HG02943 (cell line): ENCODE measurements at regions not wholly inside any gene's neighbourhood (a gene's known extent, or its start where the extent isn't known, plus 50 kb on each side); places are given as distances from the start of the nearest gene placed in this dataset.

Experiments used
- ATAC-seq: cut with Tn5 transposase; IDR thresholded peaks from one replicate; pipeline ENCODE4 v1.9.1; 2021; ENCODE audit warnings: mild to moderate bottlenecking, low read depth, moderate library complexity; ENCODE audit not compliant: unreplicated experiment

DNA sequence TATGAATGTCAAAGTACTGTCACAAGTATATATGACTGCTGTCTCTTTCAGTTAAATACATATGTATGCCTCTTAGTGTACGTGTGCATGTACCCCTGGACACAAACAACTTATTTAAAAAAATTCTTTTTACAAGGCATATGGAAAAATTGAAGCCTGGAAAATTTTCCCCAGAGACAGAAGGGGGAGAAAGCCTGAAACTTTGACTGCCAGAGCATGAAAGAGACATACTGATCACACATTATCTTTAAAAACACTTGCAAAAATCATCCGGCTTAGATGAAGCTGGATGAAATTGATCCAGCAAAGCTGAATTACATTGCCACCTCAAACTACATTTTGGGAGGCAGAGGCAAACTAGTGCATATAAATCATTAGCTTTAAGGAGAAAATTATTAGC lies 88.0 kb upstream of the NFIB start:
- no peak for ATAC-seq

DNA sequence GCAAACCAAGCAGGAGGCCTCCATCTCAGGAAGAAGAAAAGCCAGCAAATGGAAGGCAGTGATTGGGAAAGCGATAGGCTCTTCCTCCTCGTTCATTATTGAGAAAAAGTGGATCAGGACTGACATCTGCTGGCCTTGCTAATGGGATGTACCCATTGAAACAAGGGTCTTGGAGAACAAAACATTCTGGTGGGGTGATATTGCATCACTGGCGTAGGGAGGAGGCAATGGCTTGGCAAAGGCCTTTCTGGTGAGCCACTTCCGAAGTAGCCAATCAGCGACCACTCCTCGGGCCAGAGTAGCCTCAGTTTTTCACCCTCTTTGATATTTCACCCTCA lies 86.7 kb upstream of the NFIB start:
- no peak for ATAC-seq

DNA sequence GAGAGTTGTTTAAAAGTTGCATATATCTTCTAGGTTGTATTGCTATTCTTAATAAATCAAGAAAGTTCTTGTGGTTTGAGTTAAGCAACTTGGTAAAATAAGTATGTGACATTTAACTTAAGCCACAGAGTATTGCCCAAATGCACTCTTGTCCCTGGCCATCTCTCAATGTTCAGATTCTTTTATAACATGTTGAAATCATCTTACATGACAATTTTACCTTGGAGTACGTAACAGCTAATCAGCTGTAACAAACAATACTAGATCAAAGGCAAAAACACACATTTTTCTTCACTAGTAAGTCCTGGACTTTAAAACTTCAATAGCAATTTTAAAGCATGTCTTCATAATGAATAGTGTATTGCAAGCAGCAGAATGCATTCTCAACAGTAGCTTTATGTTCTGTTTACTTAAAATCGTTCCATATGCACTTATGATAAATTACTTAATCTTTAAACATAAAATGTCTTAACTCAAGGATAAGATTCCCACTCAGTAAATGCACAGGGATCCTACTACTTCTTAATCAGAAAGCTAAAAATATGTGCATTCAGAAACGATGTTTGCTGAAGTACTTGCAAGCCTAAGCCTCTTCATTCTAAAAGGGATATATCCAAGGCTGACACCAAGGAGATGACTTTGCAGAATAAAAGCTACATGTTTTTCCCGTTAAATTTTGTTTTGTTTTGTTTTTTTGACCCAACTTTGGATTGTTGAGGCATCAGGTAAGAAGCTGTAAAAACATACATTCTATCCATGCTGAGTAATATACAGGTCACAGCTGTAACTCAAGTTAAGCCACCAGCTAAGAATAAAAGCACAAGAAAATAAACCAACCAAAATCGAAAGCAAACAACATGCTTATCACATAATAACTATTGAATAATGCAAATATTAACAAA lies 86.1 kb upstream of the NFIB start:
- ATAC-seq, result no peak

DNA sequence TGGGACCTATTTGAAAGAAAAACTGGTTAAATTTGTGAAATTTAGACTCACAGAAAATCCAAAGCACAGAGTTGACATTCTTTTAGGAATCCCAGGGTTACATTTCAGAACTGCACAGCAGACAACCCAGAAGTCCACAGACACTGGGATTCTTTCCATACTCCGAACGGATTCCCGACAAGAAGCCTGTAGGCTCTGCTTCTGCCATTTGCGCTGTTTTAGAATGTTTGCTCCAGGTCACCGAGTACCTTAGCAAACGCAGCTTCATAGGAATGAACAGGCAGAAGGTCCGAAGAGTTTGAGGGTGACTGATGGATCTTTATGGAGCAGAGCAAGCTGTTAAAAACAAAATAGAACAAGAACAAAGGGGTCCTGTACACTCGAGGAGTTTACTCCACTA lies 84.5 kb upstream of the NFIB start:
- ATAC-seq, result no peak

- no peak for ATAC-seq
Measured at GRCh38 chr9:14396171-14396570, 82.2 kb upstream of the NFIB start.

- ATAC-seq, result no peak
Measured at GRCh38 chr9:14395317-14396082, 81.6 kb upstream of the NFIB start.

GRCh38 chr9:14393418-14393817 lies 79.5 kb upstream of the NFIB start:
- no peak for ATAC-seq

DNA sequence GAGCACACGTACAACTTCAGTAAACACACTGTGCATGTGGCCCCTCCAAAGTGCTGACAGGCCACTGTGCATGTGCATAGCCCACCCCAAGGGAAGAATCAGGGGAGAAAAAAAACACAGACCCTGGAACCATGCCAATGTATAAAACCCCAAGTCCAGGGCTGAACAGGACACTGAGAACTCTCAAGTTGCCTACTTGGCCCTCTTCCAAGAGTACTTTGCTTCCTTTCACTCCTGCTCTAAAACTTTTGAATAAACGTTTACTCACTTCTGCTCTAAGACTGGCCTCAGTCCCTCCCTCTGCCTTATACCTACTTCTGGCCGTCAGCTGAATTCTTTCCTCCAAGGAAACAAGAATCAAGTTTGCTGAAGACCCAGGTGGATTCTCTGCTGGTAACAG lies 77.7 kb upstream of the NFIB start:
- ATAC-seq, result no peak

DNA sequence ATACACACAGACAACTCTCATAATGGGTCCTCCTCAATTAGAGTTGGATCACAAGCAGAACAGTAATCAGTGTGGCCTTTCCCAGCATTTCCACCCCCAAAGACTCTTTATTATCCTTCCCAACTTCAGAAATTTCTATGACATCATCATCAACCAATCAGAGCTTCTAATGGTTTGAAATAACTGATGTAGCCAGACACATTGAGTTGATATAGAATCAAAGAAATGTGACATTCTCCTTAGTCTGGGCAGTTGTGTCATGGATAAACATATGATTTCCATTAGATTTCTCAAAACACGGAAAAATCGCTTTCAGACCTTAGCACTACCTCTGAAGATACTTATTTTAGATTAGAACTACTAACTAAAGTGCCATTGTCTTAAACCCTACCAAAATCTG lies 75.7 kb upstream of the NFIB start:
- no peak for ATAC-seq

DNA sequence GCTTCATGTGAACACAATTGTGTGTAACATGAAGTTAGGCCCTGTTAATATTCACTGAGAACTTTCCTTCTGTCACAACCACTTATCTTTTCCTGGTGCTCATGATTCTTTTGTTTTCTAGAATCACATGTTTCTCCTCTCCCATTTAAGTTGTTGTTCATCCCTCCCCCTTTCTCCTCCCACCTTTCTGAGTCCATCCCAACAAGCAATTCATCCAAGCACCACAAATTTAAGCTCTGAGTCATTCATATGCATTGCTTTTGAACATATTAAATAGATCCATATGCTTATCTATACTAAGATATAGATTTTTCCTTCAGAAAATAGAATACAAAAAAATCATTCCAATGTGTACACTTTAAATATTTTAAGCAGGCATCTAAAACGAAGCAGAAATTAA lies 75.2 kb upstream of the NFIB start:
- ATAC-seq, result no peak

DNA sequence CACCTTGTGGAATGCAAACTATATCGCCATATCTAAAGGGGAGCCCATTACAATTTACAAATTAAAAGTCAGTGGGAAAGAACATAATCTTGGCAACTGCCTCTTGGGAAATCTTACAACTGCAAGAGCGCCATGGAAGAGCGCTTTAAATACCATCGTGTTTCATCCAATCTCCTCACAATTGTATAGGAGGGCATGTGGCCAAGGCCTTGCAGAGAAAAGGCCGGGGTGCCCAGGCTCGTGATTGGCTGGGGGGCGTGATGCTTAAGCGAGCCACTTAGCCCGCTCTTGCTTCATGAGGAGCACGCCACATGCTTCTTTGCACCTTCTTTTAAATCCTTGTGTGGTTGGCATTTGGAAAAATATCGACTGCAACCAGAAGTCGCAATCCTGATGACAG lies 69.8 kb upstream of the NFIB start:
- no peak for ATAC-seq

- no peak for ATAC-seq
Measured at GRCh38 chr9:14383294-14383693, 69.4 kb upstream of the NFIB start.

- no peak for ATAC-seq
Measured at GRCh38 chr9:14380061-14380836, 66.3 kb upstream of the NFIB start.

DNA sequence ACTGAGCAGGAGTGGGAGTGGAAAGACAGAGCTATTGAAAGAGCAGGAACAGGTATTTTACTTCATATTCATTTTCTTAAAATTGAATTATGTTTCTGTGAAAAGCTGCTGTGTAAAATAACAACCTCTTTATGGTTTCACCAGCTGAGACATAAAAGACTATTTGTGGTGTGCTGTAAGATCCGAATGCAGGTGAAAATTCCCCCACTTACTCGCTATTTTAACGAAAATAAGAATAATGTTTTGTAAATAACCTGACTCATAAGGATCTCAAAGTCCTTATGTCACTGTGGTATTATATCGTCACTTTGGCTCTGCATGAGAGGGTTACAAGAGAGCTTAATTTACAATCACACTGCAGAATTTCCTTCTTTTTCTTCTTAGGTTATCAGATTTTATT lies 65.3 kb upstream of the NFIB start:
- ATAC-seq, result no peak

DNA sequence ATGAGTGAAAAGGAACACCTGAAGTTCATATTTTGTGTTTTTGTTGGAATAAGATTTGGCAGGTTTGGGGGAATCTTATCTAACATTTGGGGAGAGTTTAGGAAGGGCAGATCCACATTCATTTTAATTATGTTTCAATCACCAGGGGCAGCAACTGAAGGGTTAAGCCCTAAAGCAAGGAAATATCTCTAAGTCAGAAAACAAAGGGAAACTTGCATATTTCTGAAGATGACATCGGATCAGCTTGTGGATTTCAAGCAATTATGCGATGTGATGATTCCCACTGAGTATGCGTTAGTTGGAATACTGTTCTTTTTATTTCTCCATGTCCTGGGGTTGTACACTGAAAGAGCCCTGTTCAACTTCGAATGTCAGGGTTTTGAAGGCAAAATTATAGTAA lies 59.8 kb upstream of the NFIB start:
- ATAC-seq, result no peak

DNA sequence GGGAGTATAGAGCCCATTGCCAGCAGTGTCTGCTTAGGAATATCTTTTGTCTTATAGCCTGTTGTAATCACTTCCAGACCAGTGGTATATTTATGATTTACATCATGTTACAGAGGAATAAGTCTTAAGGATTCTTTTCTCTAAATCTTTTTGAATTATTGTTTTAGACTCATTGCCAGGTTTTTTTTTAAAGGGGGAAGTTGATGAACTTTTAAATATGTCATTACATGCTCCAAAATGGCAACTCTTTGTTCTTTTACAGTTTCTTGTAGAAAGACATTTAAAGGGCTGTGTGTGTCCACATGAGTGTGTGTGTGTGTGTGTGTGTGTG lies 59.4 kb upstream of the NFIB start:
- ATAC-seq, result no peak

DNA sequence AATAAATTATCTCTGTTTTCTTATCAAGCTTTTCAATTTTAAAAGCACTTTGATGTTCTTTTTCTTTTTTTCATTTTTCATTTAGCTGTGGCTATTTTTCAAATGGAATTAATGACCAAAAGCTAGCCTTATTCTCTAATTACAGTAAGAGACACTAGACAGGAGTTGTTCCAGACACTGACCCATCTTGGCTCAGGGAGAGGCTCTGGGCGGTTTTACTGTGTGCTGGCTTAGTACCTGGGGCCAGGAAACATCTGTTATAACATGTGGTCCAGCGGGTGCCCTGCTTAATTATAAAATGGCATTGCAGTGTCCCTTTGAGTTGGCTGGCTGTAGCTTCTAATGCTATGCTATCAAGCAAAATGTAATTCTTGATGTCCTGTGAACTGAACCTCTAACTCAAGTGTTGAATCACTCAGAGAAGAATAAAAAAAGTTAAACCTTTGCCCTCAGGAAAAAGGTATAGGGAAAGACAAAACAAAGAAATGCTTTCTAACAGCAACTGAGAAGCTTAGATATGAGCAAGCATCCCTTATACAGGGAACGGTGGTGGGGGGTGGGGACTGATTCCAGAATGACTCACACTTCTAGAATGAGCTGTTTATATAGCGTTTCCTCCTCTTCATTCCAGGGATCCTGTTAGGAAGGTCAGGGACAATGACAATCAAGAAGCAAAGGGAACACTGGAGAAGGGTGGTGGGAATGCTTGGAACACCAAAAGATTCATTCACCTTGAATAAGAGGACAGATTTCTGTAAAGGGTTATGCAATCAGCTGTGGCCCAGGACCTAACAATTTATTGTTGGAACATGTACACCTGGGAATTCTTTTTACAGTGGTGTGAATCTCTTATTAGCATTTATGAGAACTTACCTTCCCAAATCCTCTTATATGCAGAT lies 58.7 kb upstream of the NFIB start:
- ATAC-seq, result no peak

GRCh38 chr9:14369011-14369410 lies 55.1 kb upstream of the NFIB start:
- no peak for ATAC-seq

GRCh38 chr9:14366076-14366475 lies 52.1 kb upstream of the NFIB start:
- ATAC-seq, result no peak

- no peak for ATAC-seq
Measured at GRCh38 chr9:14365670-14366069, 51.7 kb upstream of the NFIB start.
